T-cell (primary cell): ENCODE measurements at regions not wholly inside any gene's neighbourhood (a gene's known extent, or its start where the extent isn't known, plus 50 kb on each side); places are given as distances from the start of the nearest gene placed in this dataset.

ENCODE experiments used
- ATAC-seq, 4 experiments: fragments of 200-7000 bp in 3 of 4; fragments of 150-1000 bp in 1 of 4; cut with Tn5 transposase; replicated peaks in 1 of 4; 1 replicate in 3 of 4; 2 replicates in 1 of 4; pipeline ENCODE4 v1.10.0; 2021; ENCODE audit warnings: moderate library complexity in 3 of 4, mild to moderate bottlenecking in 2 of 4, moderate number of reproducible peaks in 1 of 4
- CTCF ChIA-PET, 2 donors: fragments of 300-600 bp; sonication (Branson Sonifier 250); formaldehyde crosslinking; loops; one replicate each; lab custom pipeline; 2022; ENCODE audit warnings: antibody characterized with exemption in 2 of 2; lab: Charles Lee
- POLR2A ChIA-PET, 2 donors: fragments of 300-600 bp; sonication (Branson Sonifier 250); formaldehyde crosslinking; loops; one replicate each; lab custom pipeline; 2022; ENCODE audit warnings: antibody characterized with exemption in 2 of 2; lab: Charles Lee
- DNase-seq, 35 experiments: peaks; one replicate each; pipeline versions ENCODE4 v3.0.0 to v3.0.0-alpha.2; 2013 to 2023
- H3K27ac ChIP-seq: one replicate; pipeline ENCODE4 v1.5.1; 2013; ENCODE audit warnings: low read length
- H3K27me3 ChIP-seq, 2 experiments: replicated peaks in 1 of 2; 1 replicate in 1 of 2; 2 replicates in 1 of 2; pipeline versions ENCODE4 v1.6.1 to v1.7.0; 2013; ENCODE audit warnings: low read length in 1 of 2, mixed read lengths in 1 of 2; ENCODE audit not compliant: control insufficient read depth in 2 of 2, insufficient read depth in 2 of 2; ENCODE audit errors: extremely low read depth in 1 of 2
- H3K36me3 ChIP-seq, 2 donors: 1 replicate in 1 of 2; 2 replicates in 1 of 2; pipeline versions ENCODE4 v1.6.1 to v1.7.0; 2013; ENCODE audit warnings: low read length in 1 of 2; ENCODE audit not compliant: control insufficient read depth in 2 of 2, insufficient read depth in 1 of 2; ENCODE audit errors: extremely low read depth in 1 of 2
- H3K4me1 ChIP-seq, 2 experiments: 1 replicate in 1 of 2; 2 replicates in 1 of 2; pipeline versions ENCODE4 v1.6.1 to v1.7.0; 2013; ENCODE audit warnings: low read length in 2 of 2, mixed read lengths in 1 of 2; ENCODE audit not compliant: insufficient read depth in 2 of 2, control insufficient read depth in 1 of 2; ENCODE audit errors: extremely low read depth in 1 of 2
- H3K4me3 ChIP-seq, 2 donors: 1 replicate in 1 of 2; 2 replicates in 1 of 2; pipeline versions ENCODE4 v1.5.1 to v1.7.0; 2013; ENCODE audit warnings: mild to moderate bottlenecking in 2 of 2, low read length in 1 of 2, moderate library complexity in 1 of 2; ENCODE audit not compliant: control insufficient read depth in 1 of 2; ENCODE audit errors: extremely low read depth in 1 of 2
- H3K9me3 ChIP-seq: 2 replicates; pipeline ENCODE4 v1.7.0; 2013
- H3K27ac Mint-ChIP-seq, 2 donors: one replicate each; pipeline ENCODE4 v1.8.0; 2020 to 2021; ENCODE audit warnings: mild to moderate bottlenecking in 2 of 2, mixed read lengths in 2 of 2
- H3K27me3 Mint-ChIP-seq, 2 donors: one replicate each; pipeline ENCODE4 v1.8.0; 2021 to 2022; ENCODE audit warnings: mixed read lengths in 2 of 2
- H3K36me3 Mint-ChIP-seq: one replicate; pipeline ENCODE4 v1.8.0; 2021; ENCODE audit warnings: mixed read lengths
- H3K4me1 Mint-ChIP-seq, 3 donors: one replicate each; pipeline ENCODE4 v1.8.0; 2020 to 2022; ENCODE audit warnings: mixed read lengths in 3 of 3, mild to moderate bottlenecking in 1 of 3
- H3K4me3 Mint-ChIP-seq, 3 donors: one replicate each; pipeline ENCODE4 v1.8.0; 2020 to 2022; ENCODE audit warnings: mild to moderate bottlenecking in 3 of 3, mixed read lengths in 3 of 3, moderate library complexity in 3 of 3
- H3K9me3 Mint-ChIP-seq, 3 donors: one replicate each; pipeline ENCODE4 v1.8.0; 2020 to 2022; ENCODE audit warnings: mixed read lengths in 3 of 3
- WGBS: methylation state at CpG from one replicate; pipeline ENCODE4 v1.1.5; 2013; ENCODE audit warnings: missing lambda C conversion rate; ENCODE audit not compliant: insufficient coverage; 5-methylcytosine and 5-hydroxymethylcytosine counted together

GRCh38 chr2:55111230-55111569 is 60.9 kb upstream of the RTN4 start:
- Histone ChIP-seq H3K4me1 (no peaks in the 10 kb centered on the region), H3K9me3 (no peaks in the 10 kb centered on the region), H3K4me3 (no peak overlapping the region), H3K27ac (no peak overlapping the region), H3K36me3 (no peaks in the 10 kb centered on the region), H3K27me3 (no peaks in the 10 kb centered on the region)
- no peaks in the 10 kb centered on the region for H3K27me3 Mint-ChIP-seq
- H3K36me3 Mint-ChIP-seq, result no peaks in the 10 kb centered on the region
- WGBS, result 60% methylated on average over 1 of the region's 4 CpGs
- H3K4me3 Mint-ChIP-seq, result no peak overlapping the region
- H3K4me1 Mint-ChIP-seq, result peaks cover 0 to 6% (median 0%) of the 10 kb centered on the region in 3 donors
- no peaks in the 10 kb centered on the region for H3K9me3 Mint-ChIP-seq
- no peak overlapping the region for H3K27ac Mint-ChIP-seq
- ATAC-seq (no peak), DNase-seq (no peak)
- POLR2A ChIA-PET, result no interaction called here
- CTCF ChIA-PET, result no interaction called here

- no peak overlapping the region for H3K27ac ChIP-seq
- Mint-ChIP-seq H3K27ac (no peak overlapping the region), H3K36me3 (no peaks in the 10 kb centered on the region), H3K4me1 (peaks cover 0 to 6% (median 0%) of the 10 kb centered on the region in 3 donors), H3K4me3 (no peak overlapping the region), H3K27me3 (no peaks in the 10 kb centered on the region), H3K9me3 (no peaks in the 10 kb centered on the region)
- DNase-seq, result no peak
- no peaks in the 10 kb centered on the region for H3K9me3 ChIP-seq
- H3K4me3 ChIP-seq, result no peak overlapping the region
- POLR2A ChIA-PET, result no interaction called here
- no peaks in the 10 kb centered on the region for H3K4me1 ChIP-seq
- no peaks in the 10 kb centered on the region for H3K27me3 ChIP-seq
- no peak for ATAC-seq
- WGBS, result 100% methylated on average over 1 of the region's 2 CpGs
- CTCF ChIA-PET, result interaction anchor here in 1 of 2 donors (0.6 kb wide), 1 partner anchor 24 kb away, joined by 3 read pairs; no protein-coding TSS in a partner anchor
- H3K36me3 ChIP-seq, result no peaks in the 10 kb centered on the region
Observed at GRCh38 chr2:55109219-55109891, 59.1 kb upstream of the RTN4 start.

GRCh38 chr2:55108456-55109160 is 58.4 kb upstream of the RTN4 start:
- Mint-ChIP-seq H3K4me3 (no peak overlapping the region), H3K36me3 (no peaks in the 10 kb centered on the region), H3K27ac (no peak overlapping the region), H3K4me1 (peaks cover 0 to 6% (median 0%) of the 10 kb centered on the region in 3 donors), H3K9me3 (no peaks in the 10 kb centered on the region), H3K27me3 (peaks cover 0 to 2% of the 10 kb centered on the region in 2 donors)
- H3K4me1 ChIP-seq, result no peaks in the 10 kb centered on the region
- DNase-seq, result no peak
- no peaks in the 10 kb centered on the region for H3K9me3 ChIP-seq
- ChIA-PET CTCF (interaction anchor here (0.5 to 0.7 kb wide), 3 partner anchors 11 to 181 kb away, joined by 3 to 4 read pairs (median 4); no protein-coding TSS in a partner anchor), POLR2A (interaction anchor here in 1 of 2 donors (0.5 kb wide), 1 partner anchor 100 kb away, joined by 4 read pairs; no protein-coding TSS in a partner anchor)
- H3K27ac ChIP-seq, result no peak overlapping the region
- no peaks in the 10 kb centered on the region for H3K27me3 ChIP-seq
- no peaks in the 10 kb centered on the region for H3K36me3 ChIP-seq
- no peak for ATAC-seq
- WGBS, result no CpG with 5 or more reads among the region's 7 CpGs
- no peak overlapping the region for H3K4me3 ChIP-seq

GRCh38 chr2:55107436-55107835 is 57.2 kb upstream of the RTN4 start:
- Mint-ChIP-seq H3K27ac (no peak overlapping the region), H3K9me3 (no peaks in the 10 kb centered on the region), H3K4me1 (no peaks in the 10 kb centered on the region), H3K36me3 (no peaks in the 10 kb centered on the region), H3K4me3 (no peak overlapping the region), H3K27me3 (peaks cover 0 to 2% of the 10 kb centered on the region in 2 donors)
- POLR2A ChIA-PET, result interaction anchor here in 1 of 2 donors (0.6 kb wide), 1 partner anchor 50 kb away, joined by 3 read pairs; no protein-coding TSS in a partner anchor
- Histone ChIP-seq H3K36me3 (no peaks in the 10 kb centered on the region), H3K27me3 (no peaks in the 10 kb centered on the region), H3K27ac (no peak overlapping the region), H3K4me1 (no peaks in the 10 kb centered on the region), H3K4me3 (no peak overlapping the region), H3K9me3 (no peaks in the 10 kb centered on the region)
- CTCF ChIA-PET, result interaction anchor here in 1 of 2 donors (0.6 kb wide), 1 partner anchor 13 kb away, joined by 3 read pairs; no protein-coding TSS in a partner anchor
- ATAC-seq (no peak), DNase-seq (no peak)

- DNase-seq (no peak), ATAC-seq (no peak)
- Mint-ChIP-seq H3K27me3 (peaks cover 0 to 2% of the 10 kb centered on the region in 2 donors), H3K4me1 (no peaks in the 10 kb centered on the region), H3K4me3 (no peak overlapping the region), H3K9me3 (no peaks in the 10 kb centered on the region), H3K27ac (no peak overlapping the region), H3K36me3 (no peaks in the 10 kb centered on the region)
- Histone ChIP-seq H3K36me3 (no peaks in the 10 kb centered on the region), H3K9me3 (no peaks in the 10 kb centered on the region), H3K4me1 (no peaks in the 10 kb centered on the region), H3K27ac (no peak overlapping the region), H3K27me3 (no peaks in the 10 kb centered on the region), H3K4me3 (no peak overlapping the region)
- WGBS, result 92% methylated on average over 1 of the region's 1 CpG
- ChIA-PET CTCF (interaction anchor here in 1 of 2 donors (0.9 kb wide), 1 partner anchor 15 kb away, joined by 3 read pairs; no protein-coding TSS in a partner anchor), POLR2A (no interaction called here)
Observed at GRCh38 chr2:55106148-55106547, 55.9 kb upstream of the RTN4 start.

- Histone ChIP-seq H3K9me3 (no peaks in the 10 kb centered on the region), H3K27me3 (no peaks in the 10 kb centered on the region), H3K36me3 (no peaks in the 10 kb centered on the region), H3K27ac (no peak overlapping the region), H3K4me3 (no peak overlapping the region), H3K4me1 (no peaks in the 10 kb centered on the region)
- ATAC-seq (no peak), DNase-seq (no peak)
- Mint-ChIP-seq H3K4me1 (no peaks in the 10 kb centered on the region), H3K9me3 (no peaks in the 10 kb centered on the region), H3K27me3 (peaks cover 0 to 2% of the 10 kb centered on the region in 2 donors), H3K27ac (no peak overlapping the region), H3K36me3 (no peaks in the 10 kb centered on the region), H3K4me3 (no peak overlapping the region)
- POLR2A ChIA-PET, result no interaction called here
- CTCF ChIA-PET, result interaction anchor here in 1 of 2 donors (0.9 kb wide), 1 partner anchor 14 kb away, joined by 3 read pairs; no protein-coding TSS in a partner anchor
- WGBS, result no CpG with 5 or more reads among the region's 2 CpGs
Observed at GRCh38 chr2:55105456-55105855, 55.2 kb upstream of the RTN4 start.
